Neural progenitor cell (in vitro differentiated cells): ENCODE measurements at regions not wholly inside any gene's neighbourhood (a gene's known extent, or its start where the extent isn't known, plus 50 kb on each side); places are given as distances from the start of the nearest gene placed in this dataset.

ENCODE experiments used
- CTCF ChIP-seq: fragments of 200-600 bp; sonication (generic); IDR thresholded peaks from 2 replicates; pipeline ENCODE4 v1.5.1; 2017; ENCODE audit warnings: antibody characterized with exemption, mild to moderate bottlenecking
- EZH2 ChIP-seq: fragments of 200-600 bp; sonication (generic); IDR thresholded peaks from 2 replicates; pipeline ENCODE4 v1.6.1; 2017; ENCODE audit warnings: antibody characterized with exemption, mild to moderate bottlenecking, moderate library complexity

GRCh38 chr2:83615511-83615910 lies 843.6 kb downstream of the SUCLG1 start:
- TF ChIP-seq CTCF: no peak
- TF ChIP-seq EZH2: no peak
